ENCODE measurements at regions not wholly inside any gene's neighbourhood (a gene's known extent, or its start where the extent isn't known, plus 50 kb on each side); places are given as distances from the start of the nearest gene placed in this dataset.

GRCh38 chr9:110050925-110051355 is 157.0 kb downstream of the C9orf152 start:
- TF ChIP-seq POLR2A (IDR thresholded peaks at IDR 0.05) (no peak), EP300 (IDR thresholded peaks at IDR 0.05) (no peak)
- TF ChIP-seq, protein P1, sequence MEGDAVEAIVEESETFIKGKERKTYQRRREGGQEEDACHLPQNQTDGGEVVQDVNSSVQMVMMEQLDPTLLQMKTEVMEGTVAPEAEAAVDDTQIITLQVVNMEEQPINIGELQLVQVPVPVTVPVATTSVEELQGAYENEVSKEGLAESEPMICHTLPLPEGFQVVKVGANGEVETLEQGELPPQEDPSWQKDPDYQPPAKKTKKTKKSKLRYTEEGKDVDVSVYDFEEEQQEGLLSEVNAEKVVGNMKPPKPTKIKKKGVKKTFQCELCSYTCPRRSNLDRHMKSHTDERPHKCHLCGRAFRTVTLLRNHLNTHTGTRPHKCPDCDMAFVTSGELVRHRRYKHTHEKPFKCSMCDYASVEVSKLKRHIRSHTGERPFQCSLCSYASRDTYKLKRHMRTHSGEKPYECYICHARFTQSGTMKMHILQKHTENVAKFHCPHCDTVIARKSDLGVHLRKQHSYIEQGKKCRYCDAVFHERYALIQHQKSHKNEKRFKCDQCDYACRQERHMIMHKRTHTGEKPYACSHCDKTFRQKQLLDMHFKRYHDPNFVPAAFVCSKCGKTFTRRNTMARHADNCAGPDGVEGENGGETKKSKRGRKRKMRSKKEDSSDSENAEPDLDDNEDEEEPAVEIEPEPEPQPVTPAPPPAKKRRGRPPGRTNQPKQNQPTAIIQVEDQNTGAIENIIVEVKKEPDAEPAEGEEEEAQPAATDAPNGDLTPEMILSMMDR (IDR thresholded peaks at IDR 0.05), result no peak
